ENCODE measurements at regions not wholly inside any gene's neighbourhood (a gene's known extent, or its start where the extent isn't known, plus 50 kb on each side); places are given as distances from the start of the nearest gene placed in this dataset.

GRCh38 chr15:62894322-62895085 is 148.0 kb upstream of the TPM1 start:
- no peak for TF ChIP-seq CTCF (IDR thresholded peaks at IDR 0.05; ENCODE audit: insufficient read depth, low read depth, low read length, missing control alignments)
- no peak overlapping the region for H3K4me3 ChIP-seq (ENCODE audit: low read depth, low read length)
- no peak for DNase-seq (ENCODE audit: low read depth)

- no peak overlapping the region for H3K4me3 ChIP-seq (ENCODE audit: low read depth, low read length)
- TF ChIP-seq CTCF (IDR thresholded peaks at IDR 0.05; ENCODE audit: insufficient read depth, low read depth, low read length, missing control alignments) = no peak
- no peak for DNase-seq (ENCODE audit: low read depth)
Measured at GRCh38 chr15:62895139-62895866, 147.2 kb upstream of the TPM1 start.

- H3K4me3 ChIP-seq (ENCODE audit: low read depth, low read length) = no peak overlapping the region
Measured at GRCh38 chr15:62895905-62896316, 146.6 kb upstream of the TPM1 start.

DNA sequence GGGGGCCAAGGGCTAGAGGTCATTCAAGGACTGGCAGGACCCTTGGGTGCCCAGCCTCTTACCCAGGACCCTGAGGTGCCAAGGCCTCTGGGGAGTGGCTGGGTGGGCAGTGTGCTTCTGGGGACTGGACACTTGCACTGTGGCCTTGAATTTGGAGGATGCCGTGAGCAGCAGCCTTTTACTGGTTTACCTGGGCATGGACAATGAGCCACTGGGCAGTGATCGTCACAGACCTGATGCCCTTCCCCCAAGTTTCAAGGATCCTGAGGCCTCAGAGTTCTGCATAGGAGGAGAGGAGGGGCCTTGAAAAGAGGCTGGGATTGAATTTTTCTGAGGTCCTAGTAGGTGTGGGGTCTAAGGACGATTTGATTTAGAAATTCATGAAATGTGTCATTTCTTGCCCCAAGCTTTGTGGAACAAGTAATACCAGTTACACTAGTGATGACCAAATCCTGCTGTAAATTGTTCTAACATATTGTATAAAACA is 146.1 kb upstream of the TPM1 start:
- H3K4me3 ChIP-seq (ENCODE audit: low read depth, low read length) = no peak overlapping the region
- no peak for TF ChIP-seq CTCF (IDR thresholded peaks at IDR 0.05; ENCODE audit: insufficient read depth, low read depth, low read length, missing control alignments)
- no peak for DNase-seq (ENCODE audit: low read depth)

More at GRCh38 chr15:62895905-62896316, 146.6 kb upstream of the TPM1 start:
- no peak for TF ChIP-seq CTCF (IDR thresholded peaks at IDR 0.05; ENCODE audit: insufficient read depth, low read depth, low read length, missing control alignments)
- no peak for DNase-seq (ENCODE audit: low read depth)

DNA sequence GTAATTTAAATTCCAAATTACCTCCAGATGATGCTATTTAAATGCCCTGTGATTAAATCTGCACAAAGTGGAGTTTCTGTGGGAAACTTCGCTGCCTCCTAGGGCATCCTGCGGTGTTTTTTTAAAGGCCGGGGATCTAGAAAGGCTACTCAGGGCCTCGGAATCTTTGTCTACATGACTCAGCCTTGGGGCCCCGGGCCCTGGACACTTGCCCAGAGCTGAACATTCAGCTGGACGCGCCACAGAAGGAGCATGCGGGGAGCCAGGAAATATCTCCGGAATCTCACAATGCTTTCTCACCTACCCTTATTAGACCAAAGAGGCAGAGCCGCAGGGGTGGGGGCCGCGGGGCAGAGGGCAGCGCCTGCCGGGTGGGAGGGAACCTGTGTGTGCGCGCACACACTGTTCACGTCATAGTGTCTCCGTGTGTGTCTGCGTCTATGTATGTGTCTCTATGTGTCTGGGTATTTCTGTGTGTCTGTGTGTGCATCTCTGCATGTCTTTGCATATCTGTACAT is 145.5 kb upstream of the TPM1 start:
- no peak for TF ChIP-seq CTCF (IDR thresholded peaks at IDR 0.05; ENCODE audit: insufficient read depth, low read depth, low read length, missing control alignments)
- no peak for DNase-seq (ENCODE audit: low read depth)
- no peak overlapping the region for H3K4me3 ChIP-seq (ENCODE audit: low read depth, low read length)

DNA sequence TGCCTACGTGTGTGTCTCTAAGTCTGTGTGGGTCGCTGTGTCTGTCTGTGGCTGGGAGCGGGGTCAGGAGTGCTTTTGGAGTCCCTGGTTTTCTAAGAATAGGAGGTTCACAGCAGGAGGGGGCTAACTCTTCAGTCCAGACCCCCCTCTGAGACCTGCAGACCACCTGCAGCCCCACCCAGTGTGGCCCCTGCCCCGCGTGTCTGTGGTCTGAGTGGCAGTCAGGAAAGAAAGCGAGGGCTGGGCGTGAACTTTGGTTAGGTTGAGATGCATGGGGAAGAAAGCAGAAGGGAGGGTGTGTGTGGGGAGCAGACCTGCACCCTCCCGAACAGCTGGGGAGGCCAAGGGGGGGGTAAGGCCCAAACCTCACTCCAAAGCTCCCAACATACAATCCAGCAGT is 144.9 kb upstream of the TPM1 start:
- no peak for TF ChIP-seq CTCF (IDR thresholded peaks at IDR 0.05; ENCODE audit: insufficient read depth, low read depth, low read length, missing control alignments)

More for the DNA sequence above, 144.9 kb upstream of the TPM1 start:
- no peak overlapping the region for H3K4me3 ChIP-seq (ENCODE audit: low read depth, low read length)
- DNase-seq (ENCODE audit: low read depth) = no peak
